ENCODE measurements at regions not wholly inside any gene's neighbourhood (a gene's known extent, or its start where the extent isn't known, plus 50 kb on each side); places are given as distances from the start of the nearest gene placed in this dataset.

DNA sequence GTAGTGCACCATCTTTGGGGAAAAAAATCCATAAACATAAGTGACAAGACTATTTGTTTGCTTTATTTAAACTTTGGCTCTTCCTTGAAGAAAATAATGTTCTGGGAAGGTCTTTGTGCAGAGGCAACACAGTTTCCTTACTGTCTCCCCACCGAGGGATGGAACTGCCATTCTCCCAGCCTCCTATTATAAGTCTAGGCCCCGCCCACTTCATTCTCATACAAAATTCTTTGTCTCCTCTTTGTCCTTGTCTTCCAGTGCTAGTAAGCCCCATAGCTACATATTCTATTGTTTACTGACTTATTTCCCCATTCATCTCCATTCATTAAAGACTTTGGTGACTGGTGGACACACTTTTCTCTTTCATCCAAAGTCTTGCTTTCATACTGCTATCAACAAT lies 316.5 kb upstream of the ROBO2 start:
- no peak for ATAC-seq
- ChIA-PET SMC1A (ENCODE audit: uncharacterized antibody, unreplicated experiment) (no interaction called here), POLR2A (no interaction called here), CTCF (no interaction called here), RAD21 (ENCODE audit: unreplicated experiment) (no interaction called here)
- in situ Hi-C loops (cut with MboI) (no loop called here), intact Hi-C loops (cut with micrococcal nuclease; ENCODE audit: unreplicated experiment) (no loop called here)
- Histone ChIP-seq H3K4me1 (ENCODE audit: control insufficient read depth, insufficient read depth, low read length) (no peaks in the 10 kb centered on the region), H3K4me3 (no peak overlapping the region), H4K20me1 (ENCODE audit: control insufficient read depth, insufficient read depth) (no peaks in the 10 kb centered on the region), H3K27ac (ENCODE audit: control insufficient read depth, insufficient read depth) (no peak overlapping the region), H3K9me3 (replicated peaks; ENCODE audit: control insufficient read depth, insufficient read depth, low read length) (no peaks in the 10 kb centered on the region), H3K36me3 (ENCODE audit: control insufficient read depth in 2 of 2, insufficient read depth in 2 of 2, low read length in 1 of 2) (no peaks in the 10 kb centered on the region), H3K9ac (ENCODE audit: control insufficient read depth, insufficient read depth, low read length) (no peak overlapping the region), H3K4me2 (ENCODE audit: control insufficient read depth, insufficient read depth) (no peak overlapping the region), H3K79me2 (ENCODE audit: control insufficient read depth, insufficient read depth, low read length) (no peaks in the 10 kb centered on the region), H3K27me3 (replicated peaks in 1 of 2; ENCODE audit: control insufficient read depth in 2 of 2, insufficient read depth in 2 of 2, low read length in 1 of 2) (no peaks in the 10 kb centered on the region), H2AFZ (ENCODE audit: control insufficient read depth, low read depth, low read length) (no peak overlapping the region)
- no TSS peak for BruUV-seq (replicated peaks)
- WGBS (ENCODE audit: insufficient coverage, insufficient replicate concordance, low lambda C conversion rate, missing lambda C conversion rate): 4% methylated on average over 2 of the region's 2 CpGs
- TF ChIP-seq, protein P1, sequence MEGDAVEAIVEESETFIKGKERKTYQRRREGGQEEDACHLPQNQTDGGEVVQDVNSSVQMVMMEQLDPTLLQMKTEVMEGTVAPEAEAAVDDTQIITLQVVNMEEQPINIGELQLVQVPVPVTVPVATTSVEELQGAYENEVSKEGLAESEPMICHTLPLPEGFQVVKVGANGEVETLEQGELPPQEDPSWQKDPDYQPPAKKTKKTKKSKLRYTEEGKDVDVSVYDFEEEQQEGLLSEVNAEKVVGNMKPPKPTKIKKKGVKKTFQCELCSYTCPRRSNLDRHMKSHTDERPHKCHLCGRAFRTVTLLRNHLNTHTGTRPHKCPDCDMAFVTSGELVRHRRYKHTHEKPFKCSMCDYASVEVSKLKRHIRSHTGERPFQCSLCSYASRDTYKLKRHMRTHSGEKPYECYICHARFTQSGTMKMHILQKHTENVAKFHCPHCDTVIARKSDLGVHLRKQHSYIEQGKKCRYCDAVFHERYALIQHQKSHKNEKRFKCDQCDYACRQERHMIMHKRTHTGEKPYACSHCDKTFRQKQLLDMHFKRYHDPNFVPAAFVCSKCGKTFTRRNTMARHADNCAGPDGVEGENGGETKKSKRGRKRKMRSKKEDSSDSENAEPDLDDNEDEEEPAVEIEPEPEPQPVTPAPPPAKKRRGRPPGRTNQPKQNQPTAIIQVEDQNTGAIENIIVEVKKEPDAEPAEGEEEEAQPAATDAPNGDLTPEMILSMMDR (IDR thresholded peaks at IDR 0.05 in 2 of 3, conservative IDR thresholded peaks at IDR 0.05 in 1 of 3; ENCODE audit: control insufficient read depth in 2 of 3, extremely low read depth in 1 of 3, insufficient read depth in 1 of 3, low read depth in 3 of 3, low read length in 3 of 3): no peak
- TF ChIP-seq, protein P2, sequence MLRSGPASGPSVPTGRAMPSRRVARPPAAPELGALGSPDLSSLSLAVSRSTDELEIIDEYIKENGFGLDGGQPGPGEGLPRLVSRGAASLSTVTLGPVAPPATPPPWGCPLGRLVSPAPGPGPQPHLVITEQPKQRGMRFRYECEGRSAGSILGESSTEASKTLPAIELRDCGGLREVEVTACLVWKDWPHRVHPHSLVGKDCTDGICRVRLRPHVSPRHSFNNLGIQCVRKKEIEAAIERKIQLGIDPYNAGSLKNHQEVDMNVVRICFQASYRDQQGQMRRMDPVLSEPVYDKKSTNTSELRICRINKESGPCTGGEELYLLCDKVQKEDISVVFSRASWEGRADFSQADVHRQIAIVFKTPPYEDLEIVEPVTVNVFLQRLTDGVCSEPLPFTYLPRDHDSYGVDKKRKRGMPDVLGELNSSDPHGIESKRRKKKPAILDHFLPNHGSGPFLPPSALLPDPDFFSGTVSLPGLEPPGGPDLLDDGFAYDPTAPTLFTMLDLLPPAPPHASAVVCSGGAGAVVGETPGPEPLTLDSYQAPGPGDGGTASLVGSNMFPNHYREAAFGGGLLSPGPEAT (IDR thresholded peaks at IDR 0.05; ENCODE audit: low read depth): no peak
- no peak for TF ChIP-seq BRCA1 (IDR thresholded peaks at IDR 0.05; ENCODE audit: low read depth, low read length)
- no peak for TF ChIP-seq FOXM1 (IDR thresholded peaks at IDR 0.05; ENCODE audit: low read depth, low read length)
- no peak for TF ChIP-seq RAD21 (IDR thresholded peaks at IDR 0.05; ENCODE audit: insufficient read depth, low read depth, low read length)
- TF ChIP-seq, protein P3, sequence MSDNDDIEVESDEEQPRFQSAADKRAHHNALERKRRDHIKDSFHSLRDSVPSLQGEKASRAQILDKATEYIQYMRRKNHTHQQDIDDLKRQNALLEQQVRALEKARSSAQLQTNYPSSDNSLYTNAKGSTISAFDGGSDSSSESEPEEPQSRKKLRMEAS (IDR thresholded peaks at IDR 0.05; ENCODE audit: low read depth, low read length): no peak
- no peak for TF ChIP-seq PAX8 (IDR thresholded peaks at IDR 0.05)
- TF ChIP-seq POU2F2 (IDR thresholded peaks at IDR 0.05; ENCODE audit: borderline replicate concordance, low read depth, low read length): no peak
- no peak for TF ChIP-seq FOS (IDR thresholded peaks at IDR 0.05; ENCODE audit: borderline replicate concordance, extremely low read depth, insufficient read length)
- TF ChIP-seq, protein P4, sequence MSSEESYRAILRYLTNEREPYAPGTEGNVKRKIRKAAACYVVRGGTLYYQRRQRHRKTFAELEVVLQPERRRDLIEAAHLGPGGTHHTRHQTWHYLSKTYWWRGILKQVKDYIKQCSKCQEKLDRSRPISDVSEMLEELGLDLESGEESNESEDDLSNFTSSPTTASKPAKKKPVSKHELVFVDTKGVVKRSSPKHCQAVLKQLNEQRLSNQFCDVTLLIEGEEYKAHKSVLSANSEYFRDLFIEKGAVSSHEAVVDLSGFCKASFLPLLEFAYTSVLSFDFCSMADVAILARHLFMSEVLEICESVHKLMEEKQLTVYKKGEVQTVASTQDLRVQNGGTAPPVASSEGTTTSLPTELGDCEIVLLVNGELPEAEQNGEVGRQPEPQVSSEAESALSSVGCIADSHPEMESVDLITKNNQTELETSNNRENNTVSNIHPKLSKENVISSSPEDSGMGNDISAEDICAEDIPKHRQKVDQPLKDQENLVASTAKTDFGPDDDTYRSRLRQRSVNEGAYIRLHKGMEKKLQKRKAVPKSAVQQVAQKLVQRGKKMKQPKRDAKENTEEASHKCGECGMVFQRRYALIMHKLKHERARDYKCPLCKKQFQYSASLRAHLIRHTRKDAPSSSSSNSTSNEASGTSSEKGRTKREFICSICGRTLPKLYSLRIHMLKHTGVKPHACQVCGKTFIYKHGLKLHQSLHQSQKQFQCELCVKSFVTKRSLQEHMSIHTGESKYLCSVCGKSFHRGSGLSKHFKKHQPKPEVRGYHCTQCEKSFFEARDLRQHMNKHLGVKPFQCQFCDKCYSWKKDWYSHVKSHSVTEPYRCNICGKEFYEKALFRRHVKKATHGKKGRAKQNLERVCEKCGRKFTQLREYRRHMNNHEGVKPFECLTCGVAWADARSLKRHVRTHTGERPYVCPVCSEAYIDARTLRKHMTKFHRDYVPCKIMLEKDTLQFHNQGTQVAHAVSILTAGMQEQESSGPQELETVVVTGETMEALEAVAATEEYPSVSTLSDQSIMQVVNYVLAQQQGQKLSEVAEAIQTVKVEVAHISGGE (CRISPR knock-in tag; IDR thresholded peaks at IDR 0.05): no peak
- TF ChIP-seq GATAD2B (conservative IDR thresholded peaks at IDR 0.05; ENCODE audit: low read depth): no peak
- TF ChIP-seq, protein P5, sequence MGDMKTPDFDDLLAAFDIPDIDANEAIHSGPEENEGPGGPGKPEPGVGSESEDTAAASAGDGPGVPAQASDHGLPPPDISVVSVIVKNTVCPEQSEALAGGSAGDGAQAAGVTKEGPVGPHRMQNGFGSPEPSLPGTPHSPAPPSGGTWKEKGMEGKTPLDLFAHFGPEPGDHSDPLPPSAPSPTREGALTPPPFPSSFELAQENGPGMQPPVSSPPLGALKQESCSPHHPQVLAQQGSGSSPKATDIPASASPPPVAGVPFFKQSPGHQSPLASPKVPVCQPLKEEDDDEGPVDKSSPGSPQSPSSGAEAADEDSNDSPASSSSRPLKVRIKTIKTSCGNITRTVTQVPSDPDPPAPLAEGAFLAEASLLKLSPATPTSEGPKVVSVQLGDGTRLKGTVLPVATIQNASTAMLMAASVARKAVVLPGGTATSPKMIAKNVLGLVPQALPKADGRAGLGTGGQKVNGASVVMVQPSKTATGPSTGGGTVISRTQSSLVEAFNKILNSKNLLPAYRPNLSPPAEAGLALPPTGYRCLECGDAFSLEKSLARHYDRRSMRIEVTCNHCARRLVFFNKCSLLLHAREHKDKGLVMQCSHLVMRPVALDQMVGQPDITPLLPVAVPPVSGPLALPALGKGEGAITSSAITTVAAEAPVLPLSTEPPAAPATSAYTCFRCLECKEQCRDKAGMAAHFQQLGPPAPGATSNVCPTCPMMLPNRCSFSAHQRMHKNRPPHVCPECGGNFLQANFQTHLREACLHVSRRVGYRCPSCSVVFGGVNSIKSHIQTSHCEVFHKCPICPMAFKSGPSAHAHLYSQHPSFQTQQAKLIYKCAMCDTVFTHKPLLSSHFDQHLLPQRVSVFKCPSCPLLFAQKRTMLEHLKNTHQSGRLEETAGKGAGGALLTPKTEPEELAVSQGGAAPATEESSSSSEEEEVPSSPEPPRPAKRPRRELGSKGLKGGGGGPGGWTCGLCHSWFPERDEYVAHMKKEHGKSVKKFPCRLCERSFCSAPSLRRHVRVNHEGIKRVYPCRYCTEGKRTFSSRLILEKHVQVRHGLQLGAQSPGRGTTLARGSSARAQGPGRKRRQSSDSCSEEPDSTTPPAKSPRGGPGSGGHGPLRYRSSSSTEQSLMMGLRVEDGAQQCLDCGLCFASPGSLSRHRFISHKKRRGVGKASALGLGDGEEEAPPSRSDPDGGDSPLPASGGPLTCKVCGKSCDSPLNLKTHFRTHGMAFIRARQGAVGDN (IDR thresholded peaks at IDR 0.05): no peak
- no peak for TF ChIP-seq IRF4 (IDR thresholded peaks at IDR 0.05; ENCODE audit: low read depth, low read length)
- no peak for DNase-seq (ENCODE audit: low read depth, low spot score)
- FAIRE-seq: no peak
